ENCODE measurements at regions not wholly inside any gene's neighbourhood (a gene's known extent, or its start where the extent isn't known, plus 50 kb on each side); places are given as distances from the start of the nearest gene placed in this dataset.

DNA sequence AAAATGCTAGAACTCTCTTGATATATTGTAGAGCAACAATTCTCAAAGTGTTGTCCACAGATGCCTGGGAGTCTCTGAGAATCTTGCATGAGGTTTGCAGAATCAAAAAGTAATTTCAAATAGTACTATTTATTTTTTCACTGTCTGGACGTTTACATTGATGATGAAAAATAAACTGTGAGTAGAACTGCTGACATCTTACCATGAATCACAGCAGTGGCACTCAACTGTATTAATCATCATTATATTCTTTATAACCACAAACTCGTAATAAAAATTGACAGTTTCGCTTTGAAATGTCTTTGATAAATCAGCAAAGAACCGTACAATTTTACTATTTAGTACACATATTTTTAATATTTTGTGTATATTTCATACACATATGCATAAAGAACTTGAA lies 94.5 kb downstream of the NAF1 start:
- TF ChIP-seq, protein P1, sequence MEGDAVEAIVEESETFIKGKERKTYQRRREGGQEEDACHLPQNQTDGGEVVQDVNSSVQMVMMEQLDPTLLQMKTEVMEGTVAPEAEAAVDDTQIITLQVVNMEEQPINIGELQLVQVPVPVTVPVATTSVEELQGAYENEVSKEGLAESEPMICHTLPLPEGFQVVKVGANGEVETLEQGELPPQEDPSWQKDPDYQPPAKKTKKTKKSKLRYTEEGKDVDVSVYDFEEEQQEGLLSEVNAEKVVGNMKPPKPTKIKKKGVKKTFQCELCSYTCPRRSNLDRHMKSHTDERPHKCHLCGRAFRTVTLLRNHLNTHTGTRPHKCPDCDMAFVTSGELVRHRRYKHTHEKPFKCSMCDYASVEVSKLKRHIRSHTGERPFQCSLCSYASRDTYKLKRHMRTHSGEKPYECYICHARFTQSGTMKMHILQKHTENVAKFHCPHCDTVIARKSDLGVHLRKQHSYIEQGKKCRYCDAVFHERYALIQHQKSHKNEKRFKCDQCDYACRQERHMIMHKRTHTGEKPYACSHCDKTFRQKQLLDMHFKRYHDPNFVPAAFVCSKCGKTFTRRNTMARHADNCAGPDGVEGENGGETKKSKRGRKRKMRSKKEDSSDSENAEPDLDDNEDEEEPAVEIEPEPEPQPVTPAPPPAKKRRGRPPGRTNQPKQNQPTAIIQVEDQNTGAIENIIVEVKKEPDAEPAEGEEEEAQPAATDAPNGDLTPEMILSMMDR (conservative IDR thresholded peaks at IDR 0.05 in 1 of 2, IDR thresholded peaks at IDR 0.05 in 1 of 2; ENCODE audit: low read depth in 1 of 2, low read length in 2 of 2), result no peak
- TF ChIP-seq EZH2 (IDR thresholded peaks at IDR 0.05; ENCODE audit: low read length, missing control alignments), result no peak
